Activated CD4-positive, alpha-beta T cell treated with anti-CD3 and anti-CD28 coated beads, Interleukin-2, Interleukin-6, amounts not matched to agents 100 ng/mL and 50 ng/mL, durations not matched to agents 16 hours and 8 hours (primary cell): ENCODE measurements at regions not wholly inside any gene's neighbourhood (a gene's known extent, or its start where the extent isn't known, plus 50 kb on each side); places are given as distances from the start of the nearest gene placed in this dataset.

Experiments used
- DNase-seq: peaks from one replicate; pipeline ENCODE4 v3.0.0-alpha.2; 2020

DNA sequence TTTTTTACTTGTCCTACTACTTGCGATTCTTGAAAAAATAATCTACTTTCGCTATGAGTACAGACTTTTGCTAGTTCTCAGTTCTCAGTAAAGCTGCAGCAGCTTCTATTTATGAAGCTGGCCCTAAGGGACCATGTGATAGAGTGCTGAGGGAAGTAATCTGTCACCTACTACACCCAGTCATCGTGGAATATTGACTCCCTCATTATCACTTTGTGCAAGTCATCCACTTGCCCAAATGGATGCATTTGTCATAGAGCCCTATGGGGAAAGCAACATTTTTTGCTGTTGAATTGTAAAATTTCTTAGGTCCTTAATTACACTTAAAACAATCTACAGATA is 1919.8 kb downstream of the SUCLG1 start:
- DNase-seq, result no peak

DNA sequence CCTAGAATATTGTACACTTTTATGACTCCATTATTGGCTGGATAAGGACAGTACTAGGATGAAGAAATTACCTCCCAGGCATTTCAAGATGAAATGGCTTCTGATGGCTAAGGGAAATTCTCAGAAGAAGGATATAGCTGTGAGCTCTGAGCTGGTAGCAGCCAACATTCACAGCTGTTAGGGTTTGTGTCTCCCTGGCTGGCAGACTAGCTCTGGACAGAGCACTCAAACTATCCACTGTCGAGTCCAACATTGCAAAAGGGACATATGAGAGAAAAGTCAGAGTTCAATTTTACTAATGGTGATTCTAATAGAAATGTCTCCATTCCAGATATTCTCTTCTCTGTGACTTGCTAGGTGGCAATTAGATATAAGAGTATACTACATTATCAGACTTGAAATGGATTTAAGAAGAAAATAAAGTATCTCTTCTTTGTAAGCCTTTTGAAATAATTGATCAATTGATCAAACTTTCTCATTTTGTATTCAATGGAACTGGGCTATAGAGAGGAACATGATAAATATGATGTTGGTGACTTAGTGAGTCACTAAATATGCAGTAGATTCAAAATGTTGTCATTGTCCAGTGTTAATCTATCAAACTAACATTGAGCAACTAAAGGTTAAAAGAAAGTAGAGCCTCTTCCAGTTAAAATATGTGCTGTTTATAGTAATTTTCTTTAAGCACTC is 1920.3 kb downstream of the SUCLG1 start:
- DNase-seq, result no peak

DNA sequence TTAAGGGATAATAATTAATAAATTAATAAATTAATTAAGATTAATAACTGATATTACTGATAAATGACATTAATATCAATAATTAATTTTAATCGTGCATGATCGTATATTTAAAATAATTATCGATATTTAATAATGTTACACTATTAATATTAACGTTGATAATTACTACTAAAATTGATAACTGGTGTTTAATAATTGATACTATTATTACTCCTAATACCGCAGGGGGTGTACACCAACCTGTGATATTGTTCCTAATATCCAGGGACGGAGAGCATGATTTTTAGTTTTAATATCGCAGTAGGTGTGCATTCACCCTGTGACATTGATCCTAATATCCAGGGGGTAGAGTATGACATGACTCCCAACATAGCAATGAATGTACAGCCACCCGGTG is 1930.8 kb downstream of the SUCLG1 start:
- no peak for DNase-seq

DNA sequence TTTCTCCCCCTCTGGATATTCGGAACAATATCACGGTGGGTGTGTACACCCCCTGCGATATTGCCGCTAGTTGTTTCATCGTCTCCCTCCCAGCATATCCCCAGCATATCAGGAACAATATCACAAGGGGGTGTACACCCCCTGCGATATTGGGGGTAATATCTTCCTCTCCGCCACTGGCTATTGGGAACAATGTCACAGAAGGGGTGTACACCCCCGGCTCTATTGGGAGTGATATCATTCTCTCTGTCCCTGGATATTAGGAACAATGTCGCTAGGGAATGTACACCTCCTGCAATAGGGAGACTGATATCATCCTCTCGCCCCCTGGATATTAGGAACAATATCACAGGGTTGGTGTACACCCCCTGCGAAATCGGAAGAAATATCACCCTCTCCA is 1932.0 kb downstream of the SUCLG1 start:
- DNase-seq, result no peak

DNA sequence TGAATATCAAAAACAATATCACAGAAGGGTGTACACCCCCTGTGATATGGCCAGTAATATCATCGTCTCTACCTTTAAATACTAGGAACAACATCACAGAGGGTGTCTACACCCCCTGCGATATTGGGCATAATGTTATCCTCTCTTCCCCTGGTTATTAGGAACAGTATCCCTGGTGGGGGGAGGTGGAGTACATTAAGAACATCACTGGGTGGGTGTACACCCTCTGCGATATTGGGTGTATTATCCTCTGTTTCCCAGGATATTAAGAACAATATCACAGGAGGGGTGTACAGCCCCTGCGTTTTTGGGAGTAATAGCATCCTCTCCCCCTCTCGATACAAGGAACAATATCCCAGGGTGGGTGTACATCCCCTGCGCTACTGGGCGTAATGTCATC is 1932.8 kb downstream of the SUCLG1 start:
- no peak for DNase-seq

DNA sequence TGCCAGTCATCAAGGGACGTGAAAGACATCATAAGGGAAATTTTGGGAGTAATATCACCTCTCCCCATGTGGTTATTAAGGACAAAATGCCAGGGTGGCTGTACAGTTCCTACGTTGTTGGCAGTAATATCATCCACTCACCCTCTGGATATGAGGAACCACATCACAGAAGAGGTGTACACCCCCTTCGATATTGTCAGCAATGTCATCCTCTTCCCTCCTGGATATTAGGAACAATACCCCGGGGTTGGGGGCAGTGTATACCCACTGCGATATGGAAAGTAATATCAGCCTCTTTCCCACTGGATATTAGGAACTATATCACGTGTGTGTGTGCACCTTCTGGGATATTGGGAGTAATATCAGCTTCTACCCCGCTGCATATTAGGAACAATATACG is 1933.3 kb downstream of the SUCLG1 start:
- DNase-seq, result no peak

DNA sequence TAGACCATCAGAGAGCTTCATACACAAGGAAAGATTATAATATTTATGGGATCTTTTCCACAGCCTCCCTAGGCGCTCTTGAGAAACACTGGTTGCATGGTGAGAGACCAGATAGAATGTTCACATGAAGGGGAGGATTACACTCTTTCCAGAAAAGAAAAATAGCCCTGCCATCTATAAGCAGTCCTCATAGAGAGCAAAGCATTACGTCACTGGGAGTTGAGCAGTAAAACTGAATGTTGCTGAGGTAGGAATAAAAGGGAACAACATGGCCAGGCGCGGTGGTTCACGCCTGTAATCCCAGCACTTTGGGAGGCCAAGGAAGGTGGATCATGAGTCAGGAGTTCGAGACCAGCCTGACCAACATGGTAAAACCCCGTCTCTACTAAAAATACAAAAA is 1934.3 kb downstream of the SUCLG1 start:
- no peak for DNase-seq

DNA sequence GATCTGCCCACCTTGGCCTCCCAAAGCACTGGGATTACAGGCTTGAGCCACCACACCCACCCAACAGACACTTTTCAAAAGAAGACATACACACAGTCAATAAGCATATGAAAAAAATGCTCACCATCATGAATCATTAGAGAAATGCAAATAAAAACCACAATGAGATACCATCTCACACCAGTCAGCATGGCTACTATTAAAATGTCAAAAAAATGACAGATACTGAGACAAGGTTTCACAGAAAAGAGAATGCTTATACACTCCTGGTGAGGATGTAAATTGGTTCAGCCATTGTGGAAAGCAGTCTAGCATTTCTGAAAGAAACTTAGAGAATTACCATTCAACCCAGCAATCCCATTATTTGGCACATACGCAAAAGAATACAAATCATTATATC is 1947.2 kb downstream of the SUCLG1 start:
- DNase-seq, result no peak

DNA sequence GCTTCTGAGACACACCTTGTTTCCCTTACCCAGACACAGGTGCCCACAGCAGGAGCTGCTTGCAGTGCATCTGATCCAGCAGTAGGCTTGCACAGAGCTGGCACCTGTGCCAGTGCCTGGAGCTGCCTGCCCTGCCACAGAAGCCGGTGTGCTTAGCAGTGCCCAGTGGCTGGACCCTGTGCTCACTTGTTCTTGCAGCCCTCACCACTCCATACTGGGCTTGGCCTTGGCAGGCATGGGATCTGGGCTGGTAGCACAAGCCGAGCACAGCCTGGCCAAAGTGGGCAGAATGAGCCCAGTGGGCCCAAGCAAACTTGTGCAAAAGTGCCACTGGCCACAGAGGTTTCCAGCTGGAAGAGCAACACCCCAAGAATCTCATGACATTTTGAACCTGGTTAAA is 1950.4 kb downstream of the SUCLG1 start:
- DNase-seq, result no peak

DNA sequence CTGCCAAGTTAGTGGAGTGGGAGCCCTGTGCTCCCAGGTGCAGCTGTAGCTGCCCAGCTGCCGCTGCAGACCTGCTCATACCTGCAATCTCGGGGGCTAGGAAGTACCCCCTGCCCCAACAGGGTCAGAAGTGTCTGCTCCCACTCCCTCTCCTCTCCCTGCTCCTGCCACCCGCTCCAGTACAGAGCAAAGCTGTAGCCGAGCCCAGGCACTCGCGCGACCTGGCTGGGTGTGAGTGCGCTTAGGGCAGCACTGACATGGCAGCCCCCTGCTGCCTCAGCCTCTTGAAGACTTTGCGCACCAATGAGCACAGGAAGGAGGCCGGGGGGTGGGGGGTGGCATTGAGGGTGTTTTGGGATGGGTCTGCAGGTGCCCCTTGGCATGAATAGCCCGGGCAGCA is 1951.4 kb downstream of the SUCLG1 start:
- no peak for DNase-seq

DNA sequence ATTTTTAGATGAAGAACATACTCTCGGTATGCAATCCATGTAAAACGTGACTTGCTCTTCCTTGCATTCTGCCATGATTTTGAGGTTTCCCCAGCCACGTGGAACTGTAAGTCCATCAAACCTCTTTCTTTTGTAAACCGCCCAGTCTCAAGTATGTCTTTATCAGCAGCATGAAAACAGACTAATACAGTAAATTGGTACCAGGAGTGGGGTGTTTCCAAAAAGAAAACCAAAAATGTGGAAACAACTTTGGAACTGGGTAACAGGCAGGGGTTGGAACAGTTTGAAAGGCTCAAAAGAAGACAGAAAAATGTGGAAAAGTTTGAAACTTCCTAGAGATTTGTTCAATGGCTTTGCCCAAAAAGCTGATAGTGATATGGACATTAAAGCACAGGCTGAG is 1957.9 kb downstream of the SUCLG1 start:
- no peak for DNase-seq

DNA sequence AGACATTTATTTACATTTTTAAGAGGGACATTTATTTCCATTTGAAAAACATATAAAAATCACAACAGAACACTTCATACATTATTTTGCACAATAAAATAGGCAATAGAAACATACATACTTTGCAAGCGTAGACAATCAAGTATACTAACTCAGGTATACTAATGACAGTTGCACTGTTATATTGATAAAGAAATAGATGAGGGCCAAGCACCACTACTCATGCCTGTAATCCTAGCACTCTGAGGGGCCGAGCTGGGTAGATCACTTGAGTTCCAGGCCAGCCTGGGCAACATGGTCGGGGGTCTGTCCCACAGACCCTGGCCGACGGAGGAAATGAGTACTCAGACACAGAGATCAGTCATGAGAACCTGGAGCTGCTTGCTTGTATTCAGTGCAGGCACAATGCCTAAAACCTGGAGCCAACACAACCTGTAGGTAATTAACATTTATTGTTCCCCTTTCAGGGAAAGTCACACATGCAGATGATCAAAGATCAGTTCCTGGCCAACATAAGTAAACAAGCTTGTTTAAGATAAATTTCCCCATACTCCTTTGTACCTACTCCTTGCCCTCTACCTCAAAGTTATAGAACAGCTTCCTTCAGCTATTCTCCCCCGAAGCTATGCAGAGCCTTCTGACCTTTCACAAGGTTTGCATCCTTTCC is 1960.2 kb downstream of the SUCLG1 start:
- DNase-seq, result no peak

DNA sequence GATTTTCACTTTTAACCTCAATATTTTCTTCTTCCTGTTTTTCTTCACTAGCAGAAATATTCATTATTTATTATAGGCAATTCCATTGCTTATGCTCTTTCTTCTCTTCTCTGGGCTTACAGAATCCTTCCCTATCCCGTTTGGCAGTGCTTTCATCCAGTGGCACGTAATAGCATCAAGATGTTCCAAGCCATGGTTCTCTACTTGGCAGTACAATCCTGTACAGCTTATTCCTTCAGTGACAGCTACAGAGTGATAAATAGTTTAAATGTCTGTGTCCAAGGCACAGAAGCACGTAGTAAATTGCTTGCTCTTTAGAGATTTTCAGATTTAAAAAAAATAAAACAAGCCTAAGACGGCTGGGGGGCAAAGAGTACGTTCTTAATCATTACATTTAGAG is 1964.3 kb downstream of the SUCLG1 start:
- no peak for DNase-seq

DNA sequence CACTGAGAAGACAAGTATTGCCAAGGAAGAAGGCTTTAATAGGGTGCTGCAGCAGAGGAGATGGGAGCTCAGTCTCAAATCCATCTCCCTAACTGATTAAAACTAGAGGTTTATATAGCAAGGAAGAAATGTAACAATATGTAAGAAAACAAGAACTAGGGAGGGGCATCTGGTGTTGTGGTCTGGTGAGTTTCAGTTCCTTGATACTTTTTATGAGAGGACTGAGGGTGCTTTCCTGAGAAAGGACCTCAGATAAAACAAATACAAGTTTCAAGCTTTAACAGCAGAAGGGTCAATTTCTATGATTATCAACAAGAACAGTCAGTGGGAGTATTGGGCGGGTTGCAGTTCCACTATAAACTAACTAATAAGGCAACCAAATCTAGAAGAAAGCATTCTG is 1967.5 kb downstream of the SUCLG1 start:
- no peak for DNase-seq

DNA sequence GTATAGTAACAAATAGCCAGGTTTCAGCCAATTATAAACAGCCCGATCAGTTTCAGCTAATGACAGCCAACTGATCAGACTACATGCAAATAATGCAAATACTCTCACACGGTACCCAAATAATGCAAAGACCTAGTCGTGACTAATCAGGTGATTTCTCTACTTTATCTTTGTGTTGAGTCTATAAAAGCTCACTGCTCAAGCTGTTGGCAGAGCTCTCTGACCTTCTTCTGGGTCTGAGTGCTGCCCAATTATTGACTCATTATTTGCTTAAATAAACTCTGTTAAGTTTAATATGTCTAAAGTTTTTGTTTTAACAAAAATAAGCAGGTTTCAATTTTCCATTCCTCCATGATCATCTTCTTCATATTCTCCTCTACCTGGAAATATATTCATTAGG is 1971.7 kb downstream of the SUCLG1 start:
- DNase-seq, result no peak

DNA sequence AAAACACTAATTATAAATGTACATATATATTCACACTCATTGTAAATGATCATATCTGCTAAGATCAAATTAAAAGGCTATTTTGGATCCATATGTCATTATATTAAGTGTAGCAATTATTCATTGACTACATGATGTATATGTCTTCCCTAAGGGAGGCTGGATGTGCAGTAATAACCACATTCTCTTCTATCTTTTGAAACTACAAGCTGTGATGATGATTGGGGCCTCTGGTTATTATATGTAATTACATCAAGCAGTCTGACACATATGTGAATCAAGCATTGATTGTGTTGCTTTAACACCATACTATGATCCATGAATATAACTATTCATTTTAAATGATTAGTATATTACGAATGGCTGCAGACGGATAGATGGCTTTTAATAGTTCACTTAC is 1973.4 kb downstream of the SUCLG1 start:
- DNase-seq, result no peak

DNA sequence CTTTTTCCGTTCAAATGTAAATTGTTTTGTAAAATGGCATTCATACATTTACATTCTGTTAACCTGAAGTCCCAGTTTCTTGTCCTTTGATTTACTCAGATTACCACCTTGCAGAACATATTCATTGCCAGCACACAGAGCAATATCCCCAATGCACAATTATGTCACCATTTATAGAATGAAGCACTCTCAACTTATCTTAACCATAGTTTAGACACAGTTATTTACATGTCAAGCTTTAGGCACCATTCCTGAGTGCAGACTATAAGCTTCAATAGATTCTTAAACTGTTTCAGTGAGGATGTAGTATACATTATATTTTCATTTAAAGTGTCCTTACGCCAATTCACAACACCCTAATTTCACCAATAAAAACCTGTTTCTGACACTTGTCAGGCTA is 1977.9 kb downstream of the SUCLG1 start:
- DNase-seq, result no peak

DNA sequence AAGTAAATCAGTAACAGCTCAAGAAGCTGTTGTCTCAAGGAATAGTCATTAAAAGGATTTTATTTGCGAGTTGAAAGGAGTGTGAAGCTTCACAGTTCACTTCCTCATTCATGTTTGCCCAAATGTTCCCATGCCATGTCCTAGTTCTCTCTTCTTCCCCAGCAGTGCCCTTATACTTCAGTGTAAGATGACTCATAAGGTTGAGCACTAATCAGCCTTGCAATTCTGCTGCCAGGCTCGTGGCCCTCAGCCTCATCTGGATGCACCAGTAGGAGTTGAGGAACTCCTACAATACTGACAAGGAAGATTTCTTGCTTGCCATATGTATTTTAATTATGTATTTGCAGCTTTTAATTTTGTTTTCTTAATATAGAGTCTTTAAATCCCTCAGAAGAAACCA is 1980.4 kb downstream of the SUCLG1 start:
- no peak for DNase-seq

DNA sequence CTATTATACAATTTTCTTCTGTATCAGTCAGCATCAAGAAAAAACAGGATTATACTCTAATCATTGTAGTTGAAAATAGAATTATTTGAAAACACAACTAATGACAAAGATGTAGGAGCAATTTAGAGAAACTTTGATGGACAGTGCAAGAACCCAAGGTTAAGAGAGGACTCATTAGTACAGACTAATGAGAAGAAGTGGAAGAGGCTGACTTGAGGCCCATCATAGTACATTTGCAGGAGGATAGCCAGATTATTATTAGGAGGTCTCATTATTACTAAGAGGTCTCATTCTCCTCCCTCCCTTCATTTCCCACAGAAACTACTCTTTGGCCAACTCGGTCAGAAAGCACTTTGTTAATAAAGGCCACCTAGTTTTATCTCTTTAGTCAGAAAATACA is 1983.0 kb downstream of the SUCLG1 start:
- DNase-seq, result no peak

DNA sequence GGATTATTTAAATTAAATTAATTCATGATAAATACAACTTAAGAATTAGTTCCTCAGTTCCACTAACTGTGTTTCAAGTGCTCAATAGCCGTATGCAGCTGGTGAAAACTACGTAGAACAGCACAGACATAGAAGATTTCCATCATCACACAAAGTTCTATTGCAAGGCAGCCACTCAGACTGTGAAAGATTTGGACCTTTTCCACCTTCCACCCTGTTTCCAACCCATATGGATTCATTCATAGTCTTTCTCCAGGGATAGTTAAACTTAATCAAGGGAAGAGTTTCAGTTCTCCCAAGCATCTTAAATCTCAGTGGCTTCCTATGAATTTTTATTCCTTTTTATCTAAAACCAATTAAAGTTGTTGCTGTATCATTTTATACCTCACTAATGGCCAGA is 2030.8 kb downstream of the SUCLG1 start:
- DNase-seq, result no peak

DNA sequence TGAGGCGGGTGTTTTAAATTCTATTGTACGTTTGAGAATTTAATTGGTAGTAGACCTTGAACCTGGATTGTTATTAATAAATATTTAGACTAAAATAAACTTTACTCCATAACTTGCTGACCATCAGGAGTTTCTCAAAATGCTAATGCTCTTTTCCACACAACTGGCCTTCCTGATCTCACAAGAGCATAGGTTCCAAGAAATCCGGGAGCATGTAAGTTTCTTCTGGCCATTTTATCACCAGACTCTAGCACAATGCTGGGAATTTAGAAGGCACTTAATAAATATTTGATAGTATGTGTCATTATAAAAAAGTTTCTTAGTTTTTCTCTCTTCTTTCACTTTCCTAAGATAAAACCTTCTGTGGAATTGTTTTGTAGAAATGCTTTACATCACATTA is 2047.1 kb downstream of the SUCLG1 start:
- DNase-seq, result no peak

DNA sequence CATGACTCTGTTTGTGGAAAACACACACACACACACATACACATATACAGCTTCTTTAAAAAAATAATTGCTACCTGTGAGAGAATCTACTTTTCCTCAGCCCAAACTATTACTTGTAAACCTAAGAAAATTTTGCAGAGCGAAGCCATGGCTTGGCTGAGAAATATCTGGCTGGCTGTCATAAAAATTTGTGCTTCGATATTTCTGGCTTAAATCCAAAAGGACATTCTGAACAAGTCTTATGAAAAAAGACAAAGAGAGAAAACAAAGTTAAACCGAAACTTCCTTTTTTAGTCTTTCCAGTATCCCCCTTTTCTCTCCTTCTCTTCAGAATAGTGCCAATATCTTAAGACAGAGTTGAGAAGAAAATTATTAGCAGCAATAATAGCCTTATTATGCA is 2048.0 kb downstream of the SUCLG1 start:
- no peak for DNase-seq

DNA sequence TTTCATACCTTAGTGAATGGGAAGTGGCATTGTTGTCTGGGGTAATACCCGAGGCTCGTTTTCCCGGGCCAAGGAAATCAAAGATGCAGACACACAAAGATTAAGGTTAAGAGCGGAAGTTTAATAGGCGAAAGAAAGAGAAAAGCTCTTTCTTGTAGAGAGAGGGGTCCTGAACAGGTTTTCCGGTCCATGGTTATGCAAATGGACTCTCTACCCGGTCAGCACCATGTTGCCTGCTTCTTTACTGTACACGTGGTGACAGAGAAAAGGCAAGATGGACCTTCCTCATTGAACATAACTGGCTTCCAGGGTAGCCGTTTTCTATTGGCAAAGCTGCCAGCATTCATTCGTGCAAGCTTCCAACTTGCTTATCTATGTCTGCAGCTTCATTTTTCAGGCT is 2063.5 kb downstream of the SUCLG1 start:
- DNase-seq, result no peak

DNA sequence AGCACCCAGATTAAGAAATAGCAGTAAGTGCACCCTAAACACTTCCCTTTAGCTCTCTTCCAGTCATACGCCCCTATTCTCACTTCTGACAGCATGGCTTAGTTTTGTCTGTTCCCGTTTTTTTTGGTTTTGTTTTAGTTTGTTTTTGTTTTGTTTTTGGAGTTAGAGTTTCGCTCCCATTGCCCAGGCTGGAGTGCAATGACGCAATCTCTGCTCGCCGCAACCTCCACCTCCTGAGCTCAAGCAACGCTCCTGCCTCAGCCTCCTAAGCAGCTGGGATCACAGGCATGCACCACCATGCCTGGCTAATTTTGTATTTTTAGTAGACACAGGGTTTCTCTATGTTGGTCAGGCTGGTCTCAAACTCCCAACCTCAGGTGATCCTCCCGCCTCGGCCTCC is 2067.7 kb downstream of the SUCLG1 start:
- DNase-seq, result no peak

DNA sequence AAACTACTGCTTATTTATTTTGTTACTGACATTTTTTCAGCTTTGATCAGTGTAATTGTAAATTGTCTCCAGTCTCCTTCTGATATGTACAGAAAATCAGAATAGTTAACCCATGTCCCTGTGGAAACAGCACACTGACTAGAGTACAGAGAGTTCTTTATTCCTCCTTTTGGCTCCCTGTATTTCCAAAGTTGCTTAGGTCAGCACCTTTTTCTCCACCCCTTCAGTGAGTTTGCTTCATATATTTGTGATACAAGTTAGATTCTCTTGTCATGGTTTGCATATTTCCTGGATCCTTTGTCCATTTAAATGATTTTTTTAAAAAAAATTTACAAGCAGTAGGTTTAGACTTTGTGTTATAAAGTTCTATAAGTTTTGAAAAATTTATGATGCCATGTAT is 2051.1 kb upstream of the LRRTM1 start:
- DNase-seq, result no peak
